GM23338 (cell line): ENCODE measurements at regions not wholly inside any gene's neighbourhood (a gene's known extent, or its start where the extent isn't known, plus 50 kb on each side); places are given as distances from the start of the nearest gene placed in this dataset.

Experiments used
- ATAC-seq: fragments of 200-7000 bp; cut with Tn5 transposase; 3 replicates; pipeline ENCODE4 v1.9.1; 2020
- DNase-seq: peaks from one replicate; pipeline ENCODE4 v3.0.0-alpha.2; 2015; ENCODE audit warnings: low spot score
- H2AFZ ChIP-seq: fragments of 200-600 bp; sonication (generic); 2 replicates; pipeline ENCODE4 v1.8.0; 2016; ENCODE audit warnings: antibody characterized with exemption, mild to moderate bottlenecking, moderate library complexity
- H3F3A ChIP-seq: fragments of 200-600 bp; sonication (generic); replicated peaks from 2 replicates; pipeline ENCODE4 v1.8.0; 2017; ENCODE audit warnings: antibody characterized with exemption, mixed run types, low read depth
- H3K27ac ChIP-seq: fragments of 200-600 bp; sonication (generic); 2 replicates; pipeline ENCODE4 v1.6.1; 2016; ENCODE audit warnings: low read depth
- H3K27me3 ChIP-seq: fragments of 200-600 bp; sonication (generic); 2 replicates; pipeline ENCODE4 v1.8.0; 2016; ENCODE audit warnings: mild to moderate bottlenecking, mixed run types, moderate library complexity; ENCODE audit not compliant: insufficient read depth
- H3K36me3 ChIP-seq: fragments of 200-600 bp; sonication (generic); 2 replicates; pipeline ENCODE4 v1.8.0; 2016; ENCODE audit warnings: mild to moderate bottlenecking; ENCODE audit not compliant: insufficient read depth
- H3K4me1 ChIP-seq: fragments of 200-600 bp; sonication (generic); 2 replicates; pipeline ENCODE4 v1.8.0; 2016; ENCODE audit warnings: mild to moderate bottlenecking, moderate library complexity; ENCODE audit not compliant: insufficient read depth
- H3K4me2 ChIP-seq: fragments of 200-600 bp; sonication (generic); 2 replicates; pipeline ENCODE4 v1.7.1; 2017; ENCODE audit warnings: mixed run types
- H3K4me3 ChIP-seq: fragments of 200-600 bp; sonication (generic); 2 replicates; pipeline ENCODE4 v1.6.1; 2016; ENCODE audit warnings: mixed run types
- H3K79me2 ChIP-seq: fragments of 200-600 bp; sonication (generic); replicated peaks from 2 replicates; pipeline ENCODE4 v1.8.0; 2017; ENCODE audit warnings: mild to moderate bottlenecking; ENCODE audit not compliant: insufficient read depth
- H3K9me2 ChIP-seq: fragments of 200-600 bp; sonication (generic); 2 replicates; pipeline ENCODE4 v1.8.0; 2017; ENCODE audit not compliant: insufficient read depth
- H4K20me1 ChIP-seq: fragments of 200-600 bp; sonication (generic); replicated peaks from 2 replicates; pipeline ENCODE4 v1.8.0; 2017; ENCODE audit warnings: mild to moderate bottlenecking; ENCODE audit not compliant: insufficient read depth
- H3K27ac Mint-ChIP-seq: 2 replicates; pipeline ENCODE4 v1.8.0; 2020; ENCODE audit warnings: inconsistent platforms, mild to moderate bottlenecking, moderate library complexity, mixed read lengths
- H3K27me3 Mint-ChIP-seq: 3 replicates; pipeline ENCODE4 v1.8.0; 2022; ENCODE audit warnings: low read depth, mild to moderate bottlenecking, moderate library complexity, mixed read lengths, inconsistent platforms; ENCODE audit not compliant: insufficient read depth, poor library complexity
- H3K36me3 Mint-ChIP-seq: 3 replicates; pipeline ENCODE4 v1.8.0; 2021; ENCODE audit warnings: low read depth, mild to moderate bottlenecking, inconsistent platforms, moderate library complexity, mixed read lengths
- H3K4me1 Mint-ChIP-seq: 3 replicates; pipeline ENCODE4 v1.8.0; 2020; ENCODE audit warnings: mild to moderate bottlenecking, inconsistent platforms, mixed read lengths
- H3K4me3 Mint-ChIP-seq: 3 replicates; pipeline ENCODE4 v1.8.0; 2021; ENCODE audit warnings: moderate library complexity, mild to moderate bottlenecking, inconsistent platforms, mixed read lengths
- H3K9me3 Mint-ChIP-seq: 3 replicates; pipeline ENCODE4 v1.8.0; 2020; ENCODE audit warnings: moderate library complexity, mild to moderate bottlenecking, inconsistent platforms, mixed read lengths
- CREB1 ChIP-seq: fragments of 250-450 bp; sonication (Bioruptor Pico); IDR thresholded peaks from 2 replicates; pipeline ENCODE4 v1.5.0; 2020; ENCODE audit warnings: low read depth, mild to moderate bottlenecking, moderate library complexity
- ETS1 ChIP-seq: IDR thresholded peaks from 2 replicates; pipeline ENCODE4 v1.6.1; 2016; ENCODE audit warnings: antibody characterized with exemption
- EZH2 ChIP-seq: fragments of 200-600 bp; sonication (generic); IDR thresholded peaks from one replicate; pipeline ENCODE4 v1.8.0; 2017; ENCODE audit warnings: antibody characterized with exemption, mild to moderate bottlenecking, low read depth; ENCODE audit not compliant: unreplicated experiment
- EZH2phosphoT487 ChIP-seq: fragments of 200-600 bp; sonication (generic); IDR thresholded peaks from one replicate; pipeline ENCODE4 v1.8.1; 2018; ENCODE audit warnings: antibody characterized with exemption; ENCODE audit not compliant: unreplicated experiment
- JUNB ChIP-seq: IDR thresholded peaks from one replicate; pipeline ENCODE4 v1.6.1; 2016; ENCODE audit warnings: antibody characterized with exemption; ENCODE audit not compliant: unreplicated experiment
- NANOG ChIP-seq: IDR thresholded peaks from 2 replicates; pipeline ENCODE4 v1.6.1; 2016; ENCODE audit warnings: antibody characterized with exemption, borderline replicate concordance
- POLR2AphosphoS5 ChIP-seq: IDR thresholded peaks from 2 replicates; pipeline ENCODE4 v1.6.1; 2016; ENCODE audit warnings: antibody characterized with exemption, low read depth
- STAT1 ChIP-seq: IDR thresholded peaks from one replicate; pipeline ENCODE4 v1.6.1; 2016; ENCODE audit warnings: antibody characterized with exemption; ENCODE audit not compliant: unreplicated experiment
- ZNF114 ChIP-seq: fragments of 250-450 bp; sonication (Bioruptor Pico); IDR thresholded peaks from 2 replicates; pipeline ENCODE4 v1.5.0; 2020; ENCODE audit warnings: mild to moderate bottlenecking, moderate library complexity
- ZNF331 ChIP-seq: fragments of 250-450 bp; sonication (Bioruptor Pico); IDR thresholded peaks from 2 replicates; pipeline ENCODE4 v1.5.0; 2020; ENCODE audit warnings: low read depth, mild to moderate bottlenecking, moderate library complexity
- ZNF462 ChIP-seq: fragments of 250-450 bp; sonication (Bioruptor Pico); IDR thresholded peaks from 2 replicates; pipeline ENCODE4 v1.5.0; 2020; ENCODE audit warnings: mild to moderate bottlenecking, moderate library complexity
- TF ChIP-seq, protein P1 (sequence below), 2 experiments: fragments of 200-600 bp in 1 of 2; sonication (generic) in 1 of 2; conservative IDR thresholded peaks; 2 replicates each; pipeline versions ENCODE4 v1.5.1 to v1.6.1; 2016 to 2017; ENCODE audit warnings: antibody characterized with exemption in 2 of 2, low read depth in 2 of 2, mild to moderate bottlenecking in 2 of 2, moderate library complexity in 1 of 2
- TF ChIP-seq, protein P2 (sequence below): IDR thresholded peaks from one replicate; pipeline ENCODE4 v1.6.1; 2018; ENCODE audit warnings: antibody characterized with exemption; ENCODE audit not compliant: unreplicated experiment

GRCh38 chr2:34995196-34995595, 1360.4 kb upstream of the CRIM1 start:
- Histone ChIP-seq H4K20me1 (no peaks in the 10 kb centered on the region), H3K9me2 (no peaks in the 10 kb centered on the region), H3K4me3 (no peak overlapping the region), H3F3A (no peaks in the 10 kb centered on the region), H3K4me1 (no peaks in the 10 kb centered on the region), H3K4me2 (no peak overlapping the region), H3K79me2 (no peaks in the 10 kb centered on the region), H3K36me3 (no peaks in the 10 kb centered on the region), H3K27me3 (no peaks in the 10 kb centered on the region), H2AFZ (no peak overlapping the region), H3K27ac (no peak overlapping the region)
- no peak overlapping the region for H3K4me3 Mint-ChIP-seq
- DNase-seq, result no peak
- H3K4me1 Mint-ChIP-seq, result no peaks in the 10 kb centered on the region
- no peaks in the 10 kb centered on the region; the same call in 2 of the 3 replicates for H3K9me3 Mint-ChIP-seq
- no peak overlapping the region for H3K27ac Mint-ChIP-seq
- TF ChIP-seq EZH2 (no peak), STAT1 (no peak), ZNF462 (CRISPR knock-in tag) (no peak), ZNF331 (no peak), JUNB (no peak), ZNF114 (CRISPR knock-in tag) (no peak), POLR2AphosphoS5 (no peak), NANOG (no peak), CREB1 (no peak), EZH2phosphoT487 (no peak), ETS1 (no peak)
- TF ChIP-seq, protein P1, sequence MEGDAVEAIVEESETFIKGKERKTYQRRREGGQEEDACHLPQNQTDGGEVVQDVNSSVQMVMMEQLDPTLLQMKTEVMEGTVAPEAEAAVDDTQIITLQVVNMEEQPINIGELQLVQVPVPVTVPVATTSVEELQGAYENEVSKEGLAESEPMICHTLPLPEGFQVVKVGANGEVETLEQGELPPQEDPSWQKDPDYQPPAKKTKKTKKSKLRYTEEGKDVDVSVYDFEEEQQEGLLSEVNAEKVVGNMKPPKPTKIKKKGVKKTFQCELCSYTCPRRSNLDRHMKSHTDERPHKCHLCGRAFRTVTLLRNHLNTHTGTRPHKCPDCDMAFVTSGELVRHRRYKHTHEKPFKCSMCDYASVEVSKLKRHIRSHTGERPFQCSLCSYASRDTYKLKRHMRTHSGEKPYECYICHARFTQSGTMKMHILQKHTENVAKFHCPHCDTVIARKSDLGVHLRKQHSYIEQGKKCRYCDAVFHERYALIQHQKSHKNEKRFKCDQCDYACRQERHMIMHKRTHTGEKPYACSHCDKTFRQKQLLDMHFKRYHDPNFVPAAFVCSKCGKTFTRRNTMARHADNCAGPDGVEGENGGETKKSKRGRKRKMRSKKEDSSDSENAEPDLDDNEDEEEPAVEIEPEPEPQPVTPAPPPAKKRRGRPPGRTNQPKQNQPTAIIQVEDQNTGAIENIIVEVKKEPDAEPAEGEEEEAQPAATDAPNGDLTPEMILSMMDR (conservative IDR thresholded peaks at IDR 0.05; ENCODE audit: low read depth in 2 of 2), result no peak
- TF ChIP-seq, protein P2, sequence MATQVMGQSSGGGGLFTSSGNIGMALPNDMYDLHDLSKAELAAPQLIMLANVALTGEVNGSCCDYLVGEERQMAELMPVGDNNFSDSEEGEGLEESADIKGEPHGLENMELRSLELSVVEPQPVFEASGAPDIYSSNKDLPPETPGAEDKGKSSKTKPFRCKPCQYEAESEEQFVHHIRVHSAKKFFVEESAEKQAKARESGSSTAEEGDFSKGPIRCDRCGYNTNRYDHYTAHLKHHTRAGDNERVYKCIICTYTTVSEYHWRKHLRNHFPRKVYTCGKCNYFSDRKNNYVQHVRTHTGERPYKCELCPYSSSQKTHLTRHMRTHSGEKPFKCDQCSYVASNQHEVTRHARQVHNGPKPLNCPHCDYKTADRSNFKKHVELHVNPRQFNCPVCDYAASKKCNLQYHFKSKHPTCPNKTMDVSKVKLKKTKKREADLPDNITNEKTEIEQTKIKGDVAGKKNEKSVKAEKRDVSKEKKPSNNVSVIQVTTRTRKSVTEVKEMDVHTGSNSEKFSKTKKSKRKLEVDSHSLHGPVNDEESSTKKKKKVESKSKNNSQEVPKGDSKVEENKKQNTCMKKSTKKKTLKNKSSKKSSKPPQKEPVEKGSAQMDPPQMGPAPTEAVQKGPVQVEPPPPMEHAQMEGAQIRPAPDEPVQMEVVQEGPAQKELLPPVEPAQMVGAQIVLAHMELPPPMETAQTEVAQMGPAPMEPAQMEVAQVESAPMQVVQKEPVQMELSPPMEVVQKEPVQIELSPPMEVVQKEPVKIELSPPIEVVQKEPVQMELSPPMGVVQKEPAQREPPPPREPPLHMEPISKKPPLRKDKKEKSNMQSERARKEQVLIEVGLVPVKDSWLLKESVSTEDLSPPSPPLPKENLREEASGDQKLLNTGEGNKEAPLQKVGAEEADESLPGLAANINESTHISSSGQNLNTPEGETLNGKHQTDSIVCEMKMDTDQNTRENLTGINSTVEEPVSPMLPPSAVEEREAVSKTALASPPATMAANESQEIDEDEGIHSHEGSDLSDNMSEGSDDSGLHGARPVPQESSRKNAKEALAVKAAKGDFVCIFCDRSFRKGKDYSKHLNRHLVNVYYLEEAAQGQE, result no peak
- H3K27me3 Mint-ChIP-seq, result peaks cover 2% of the 10 kb centered on the region
- no peak for ATAC-seq
- H3K36me3 Mint-ChIP-seq, result 0 out of 3 replicates have a peak, but pooled peaks cover 3% of the 10 kb centered on the region
